ENCODE measurements at regions not wholly inside any gene's neighbourhood (a gene's known extent, or its start where the extent isn't known, plus 50 kb on each side); places are given as distances from the start of the nearest gene placed in this dataset.

- TF ChIP-seq, protein P1, sequence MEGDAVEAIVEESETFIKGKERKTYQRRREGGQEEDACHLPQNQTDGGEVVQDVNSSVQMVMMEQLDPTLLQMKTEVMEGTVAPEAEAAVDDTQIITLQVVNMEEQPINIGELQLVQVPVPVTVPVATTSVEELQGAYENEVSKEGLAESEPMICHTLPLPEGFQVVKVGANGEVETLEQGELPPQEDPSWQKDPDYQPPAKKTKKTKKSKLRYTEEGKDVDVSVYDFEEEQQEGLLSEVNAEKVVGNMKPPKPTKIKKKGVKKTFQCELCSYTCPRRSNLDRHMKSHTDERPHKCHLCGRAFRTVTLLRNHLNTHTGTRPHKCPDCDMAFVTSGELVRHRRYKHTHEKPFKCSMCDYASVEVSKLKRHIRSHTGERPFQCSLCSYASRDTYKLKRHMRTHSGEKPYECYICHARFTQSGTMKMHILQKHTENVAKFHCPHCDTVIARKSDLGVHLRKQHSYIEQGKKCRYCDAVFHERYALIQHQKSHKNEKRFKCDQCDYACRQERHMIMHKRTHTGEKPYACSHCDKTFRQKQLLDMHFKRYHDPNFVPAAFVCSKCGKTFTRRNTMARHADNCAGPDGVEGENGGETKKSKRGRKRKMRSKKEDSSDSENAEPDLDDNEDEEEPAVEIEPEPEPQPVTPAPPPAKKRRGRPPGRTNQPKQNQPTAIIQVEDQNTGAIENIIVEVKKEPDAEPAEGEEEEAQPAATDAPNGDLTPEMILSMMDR (IDR thresholded peaks at IDR 0.05): no peak
- TF ChIP-seq POLR2A (IDR thresholded peaks at IDR 0.05) (no peak), POLR2AphosphoS5 (IDR thresholded peaks at IDR 0.05) (no peak), EP300 (IDR thresholded peaks at IDR 0.05) (no peak)
Measured at GRCh38 chr2:180368881-180369280, 361.8 kb upstream of the CWC22 start.
